HL-60 (cell line): ENCODE measurements at regions not wholly inside any gene's neighbourhood (a gene's known extent, or its start where the extent isn't known, plus 50 kb on each side); places are given as distances from the start of the nearest gene placed in this dataset.

ENCODE experiments used
- DNase-seq, 2 experiments: peaks; one replicate each; pipeline ENCODE4 v3.0.0-alpha.2; 2010 to 2020; ENCODE audit warnings: low read depth in 1 of 2, low spot score in 1 of 2
- H3K27ac ChIP-seq: fragments of 250-450 bp; sonication (Bioruptor Pico); replicated peaks from 2 replicates; pipeline ENCODE4 v1.5.1; 2020; ENCODE audit warnings: mild to moderate bottlenecking, moderate library complexity
- H3K27me3 ChIP-seq: fragments of 250-450 bp; sonication (Bioruptor Pico); 2 replicates; pipeline ENCODE4 v1.5.1; 2021; ENCODE audit warnings: mild to moderate bottlenecking, moderate library complexity; ENCODE audit not compliant: insufficient read depth, poor library complexity, severe bottlenecking
- H3K4me3 ChIP-seq: replicated peaks from 2 replicates; pipeline ENCODE4 v1.5.1; 2011; ENCODE audit warnings: mild to moderate bottlenecking, control low read depth, low read length; ENCODE audit not compliant: insufficient read depth
- GABPA ChIP-seq: IDR thresholded peaks from 2 replicates; pipeline ENCODE4 v1.6.1; 2012; ENCODE audit warnings: low read depth
- POLR2AphosphoS5 ChIP-seq: IDR thresholded peaks from 2 replicates; pipeline ENCODE4 v1.6.1; 2012; ENCODE audit warnings: low read depth
- SPI1 ChIP-seq: IDR thresholded peaks from 2 replicates; pipeline ENCODE4 v1.6.1; 2012; ENCODE audit warnings: low read depth, mild to moderate bottlenecking, borderline replicate concordance
- TF ChIP-seq, protein P1 (sequence below): IDR thresholded peaks from one replicate; pipeline ENCODE4 v1.5.1; 2011; ENCODE audit warnings: low read length, control low read depth, inconsistent platforms; ENCODE audit not compliant: insufficient read depth
- TF ChIP-seq, protein P2 (sequence below): IDR thresholded peaks from 2 replicates; pipeline ENCODE4 v1.6.1; 2012; ENCODE audit warnings: low read depth; ENCODE audit not compliant: insufficient replicate concordance

DNA sequence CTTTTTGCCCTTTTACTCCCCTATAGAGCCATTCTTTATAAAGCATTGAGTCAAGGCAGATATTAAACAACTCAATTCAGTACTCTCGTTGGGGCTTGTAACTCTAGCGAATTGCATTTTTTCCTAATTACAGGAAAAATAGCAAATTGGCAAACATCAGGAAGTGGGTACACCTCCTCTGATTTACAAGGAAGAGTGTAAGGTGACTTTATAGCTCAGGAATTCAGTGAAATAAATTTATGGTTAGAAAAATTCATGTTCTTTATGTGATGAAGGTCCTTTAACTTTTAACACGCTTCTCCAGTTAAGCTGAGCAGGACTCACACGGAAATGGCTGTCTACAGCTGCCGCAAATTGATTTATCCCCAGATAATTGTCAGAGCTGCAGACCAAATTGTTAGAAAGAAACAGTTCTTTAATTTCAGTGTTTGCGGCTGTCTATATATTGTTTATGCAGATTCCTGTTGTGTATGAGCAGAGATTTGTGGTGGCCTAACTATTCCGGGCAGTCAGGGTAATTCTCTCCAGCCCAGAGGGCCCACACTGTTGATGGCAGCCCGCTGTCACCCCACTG is 151.1 kb upstream of the MKI67 start:
- no peak for DNase-seq
- no peak overlapping the region for H3K4me3 ChIP-seq
- H3K27me3 ChIP-seq, result peaks cover 12% of the 10 kb centered on the region
- TF ChIP-seq, protein P1, sequence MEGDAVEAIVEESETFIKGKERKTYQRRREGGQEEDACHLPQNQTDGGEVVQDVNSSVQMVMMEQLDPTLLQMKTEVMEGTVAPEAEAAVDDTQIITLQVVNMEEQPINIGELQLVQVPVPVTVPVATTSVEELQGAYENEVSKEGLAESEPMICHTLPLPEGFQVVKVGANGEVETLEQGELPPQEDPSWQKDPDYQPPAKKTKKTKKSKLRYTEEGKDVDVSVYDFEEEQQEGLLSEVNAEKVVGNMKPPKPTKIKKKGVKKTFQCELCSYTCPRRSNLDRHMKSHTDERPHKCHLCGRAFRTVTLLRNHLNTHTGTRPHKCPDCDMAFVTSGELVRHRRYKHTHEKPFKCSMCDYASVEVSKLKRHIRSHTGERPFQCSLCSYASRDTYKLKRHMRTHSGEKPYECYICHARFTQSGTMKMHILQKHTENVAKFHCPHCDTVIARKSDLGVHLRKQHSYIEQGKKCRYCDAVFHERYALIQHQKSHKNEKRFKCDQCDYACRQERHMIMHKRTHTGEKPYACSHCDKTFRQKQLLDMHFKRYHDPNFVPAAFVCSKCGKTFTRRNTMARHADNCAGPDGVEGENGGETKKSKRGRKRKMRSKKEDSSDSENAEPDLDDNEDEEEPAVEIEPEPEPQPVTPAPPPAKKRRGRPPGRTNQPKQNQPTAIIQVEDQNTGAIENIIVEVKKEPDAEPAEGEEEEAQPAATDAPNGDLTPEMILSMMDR, result no peak
- no peak for TF ChIP-seq SPI1
- TF ChIP-seq POLR2AphosphoS5, result no peak
- TF ChIP-seq, protein P2, sequence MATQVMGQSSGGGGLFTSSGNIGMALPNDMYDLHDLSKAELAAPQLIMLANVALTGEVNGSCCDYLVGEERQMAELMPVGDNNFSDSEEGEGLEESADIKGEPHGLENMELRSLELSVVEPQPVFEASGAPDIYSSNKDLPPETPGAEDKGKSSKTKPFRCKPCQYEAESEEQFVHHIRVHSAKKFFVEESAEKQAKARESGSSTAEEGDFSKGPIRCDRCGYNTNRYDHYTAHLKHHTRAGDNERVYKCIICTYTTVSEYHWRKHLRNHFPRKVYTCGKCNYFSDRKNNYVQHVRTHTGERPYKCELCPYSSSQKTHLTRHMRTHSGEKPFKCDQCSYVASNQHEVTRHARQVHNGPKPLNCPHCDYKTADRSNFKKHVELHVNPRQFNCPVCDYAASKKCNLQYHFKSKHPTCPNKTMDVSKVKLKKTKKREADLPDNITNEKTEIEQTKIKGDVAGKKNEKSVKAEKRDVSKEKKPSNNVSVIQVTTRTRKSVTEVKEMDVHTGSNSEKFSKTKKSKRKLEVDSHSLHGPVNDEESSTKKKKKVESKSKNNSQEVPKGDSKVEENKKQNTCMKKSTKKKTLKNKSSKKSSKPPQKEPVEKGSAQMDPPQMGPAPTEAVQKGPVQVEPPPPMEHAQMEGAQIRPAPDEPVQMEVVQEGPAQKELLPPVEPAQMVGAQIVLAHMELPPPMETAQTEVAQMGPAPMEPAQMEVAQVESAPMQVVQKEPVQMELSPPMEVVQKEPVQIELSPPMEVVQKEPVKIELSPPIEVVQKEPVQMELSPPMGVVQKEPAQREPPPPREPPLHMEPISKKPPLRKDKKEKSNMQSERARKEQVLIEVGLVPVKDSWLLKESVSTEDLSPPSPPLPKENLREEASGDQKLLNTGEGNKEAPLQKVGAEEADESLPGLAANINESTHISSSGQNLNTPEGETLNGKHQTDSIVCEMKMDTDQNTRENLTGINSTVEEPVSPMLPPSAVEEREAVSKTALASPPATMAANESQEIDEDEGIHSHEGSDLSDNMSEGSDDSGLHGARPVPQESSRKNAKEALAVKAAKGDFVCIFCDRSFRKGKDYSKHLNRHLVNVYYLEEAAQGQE, result no peak
- TF ChIP-seq GABPA, result no peak
- H3K27ac ChIP-seq, result no peak overlapping the region

DNA sequence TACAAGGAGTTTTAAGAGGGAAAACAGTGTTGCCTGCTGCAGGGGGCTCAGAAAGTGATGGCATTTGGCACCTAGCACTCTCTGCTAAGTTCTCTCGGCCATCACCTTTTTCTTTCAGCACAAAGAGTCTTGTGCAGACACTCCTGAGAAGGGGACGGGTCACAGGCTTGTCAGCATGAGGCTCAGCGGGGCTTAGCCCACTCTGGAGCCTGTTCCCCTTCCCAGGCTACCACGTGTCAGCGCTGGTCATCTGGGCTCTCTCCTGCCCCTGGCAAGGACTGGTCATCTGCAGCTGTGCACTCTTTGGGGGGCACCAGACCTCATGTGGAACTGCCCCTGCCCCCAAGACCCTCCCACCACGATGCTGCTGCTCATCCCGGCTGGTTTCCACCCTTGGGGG is 152.1 kb upstream of the MKI67 start:
- Histone ChIP-seq H3K4me3 (no peak overlapping the region), H3K27ac (no peak overlapping the region), H3K27me3 (peaks cover 12% of the 10 kb centered on the region)
- no peak for DNase-seq
- TF ChIP-seq SPI1, result no peak
- TF ChIP-seq, protein P2, result no peak
- no peak for TF ChIP-seq GABPA
- TF ChIP-seq POLR2AphosphoS5, result no peak

DNA sequence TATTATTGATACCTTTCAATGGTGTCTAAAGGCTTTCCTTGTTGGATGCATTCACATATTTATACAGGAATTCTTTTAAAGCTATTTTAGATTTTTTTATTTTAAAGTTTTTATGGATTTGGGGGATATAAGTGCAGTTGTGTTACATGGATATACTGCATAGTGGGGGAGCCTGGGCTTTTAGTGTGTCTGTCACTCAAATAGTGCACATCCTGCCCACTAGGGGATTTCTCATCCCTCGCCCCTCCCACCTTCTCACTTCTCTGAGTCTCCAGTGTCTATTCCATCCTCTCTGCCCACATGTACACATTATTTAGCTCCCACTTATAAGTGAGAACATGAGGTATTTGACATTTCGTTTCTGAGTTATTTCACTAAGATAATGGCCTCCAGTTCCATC is 154.0 kb upstream of the MKI67 start:
- H3K4me3 ChIP-seq, result no peak overlapping the region
- TF ChIP-seq GABPA (no peak), SPI1 (no peak), POLR2AphosphoS5 (no peak)
- TF ChIP-seq, protein P1, result no peak
- TF ChIP-seq, protein P2, result no peak
- H3K27ac ChIP-seq, result no peak overlapping the region
- no peak for DNase-seq
- peaks cover 9% of the 10 kb centered on the region for H3K27me3 ChIP-seq
